Activated CD4-positive, alpha-beta memory T cell treated with anti-CD3 and anti-CD28 coated beads for 36 hours (primary cell): ENCODE measurements at regions not wholly inside any gene's neighbourhood (a gene's known extent, or its start where the extent isn't known, plus 50 kb on each side); places are given as distances from the start of the nearest gene placed in this dataset.

Experiments
- CTCF ChIA-PET: fragments of 350-600 bp; sonication (Branson Sonifier 250); formaldehyde crosslinking; loops from one replicate; lab custom pipeline; 2021; ENCODE audit warnings: antibody characterized with exemption, inconsistent platforms; lab: Charles Lee
- POLR2A ChIA-PET: fragments of 350-600 bp; sonication (Branson Sonifier 250); formaldehyde crosslinking; loops from one replicate; lab custom pipeline; 2021; ENCODE audit warnings: antibody characterized with exemption; lab: Charles Lee
- DNase-seq: peaks from one replicate; pipeline ENCODE4 v3.0.0-alpha.2; 2020
- H3K27ac Mint-ChIP-seq: one replicate; pipeline ENCODE4 v1.8.0; 2021; ENCODE audit warnings: mixed read lengths
- H3K27me3 Mint-ChIP-seq: one replicate; pipeline ENCODE4 v1.8.0; 2021; ENCODE audit warnings: mixed read lengths
- H3K36me3 Mint-ChIP-seq: one replicate; pipeline ENCODE4 v1.8.0; 2021; ENCODE audit warnings: mixed read lengths
- H3K4me1 Mint-ChIP-seq: one replicate; pipeline ENCODE4 v1.8.0; 2021; ENCODE audit warnings: low read depth, mixed read lengths
- H3K4me3 Mint-ChIP-seq: one replicate; pipeline ENCODE4 v1.8.0; 2021; ENCODE audit warnings: mild to moderate bottlenecking, mixed read lengths
- H3K9me3 Mint-ChIP-seq: one replicate; pipeline ENCODE4 v1.8.0; 2021; ENCODE audit warnings: mixed read lengths
- intact Hi-C: fragments of 100-400 bp; cut with micrococcal nuclease; formaldehyde crosslinking; loops from one replicate; pipeline ENCODE4 v1.15.1; 2023

- H3K4me1 Mint-ChIP-seq, result no peaks in the 10 kb centered on the region
- ChIA-PET POLR2A (no interaction called here), CTCF (no interaction called here)
- H3K27me3 Mint-ChIP-seq, result no peaks in the 10 kb centered on the region
- H3K4me3 Mint-ChIP-seq, result no peak overlapping the region
- H3K9me3 Mint-ChIP-seq, result peaks cover 24% of the 10 kb centered on the region
- intact Hi-C loops, result no loop called here
- no peaks in the 10 kb centered on the region for H3K36me3 Mint-ChIP-seq
- no peak overlapping the region for H3K27ac Mint-ChIP-seq
- DNase-seq, result no peak
Measured at GRCh38 chr14:27114180-27114579, 516.3 kb upstream of the NOVA1 start.

GRCh38 chr14:27123162-27123561, 525.3 kb upstream of the NOVA1 start:
- ChIA-PET CTCF (no interaction called here), POLR2A (no interaction called here)
- DNase-seq, result no peak
- no peak overlapping the region for H3K4me3 Mint-ChIP-seq
- no peaks in the 10 kb centered on the region for H3K36me3 Mint-ChIP-seq
- H3K9me3 Mint-ChIP-seq, result peaks cover 46% of the 10 kb centered on the region
- no peaks in the 10 kb centered on the region for H3K4me1 Mint-ChIP-seq
- H3K27me3 Mint-ChIP-seq, result no peaks in the 10 kb centered on the region
- no peak overlapping the region for H3K27ac Mint-ChIP-seq
- intact Hi-C loops, result no loop called here

GRCh38 chr14:27127838-27128237, 530.0 kb upstream of the NOVA1 start:
- Mint-ChIP-seq H3K4me3 (no peak overlapping the region), H3K9me3 (peaks cover 25% of the 10 kb centered on the region)

GRCh38 chr14:27134200-27134599, 536.4 kb upstream of the NOVA1 start:
- Mint-ChIP-seq H3K4me3 (no peak overlapping the region), H3K27me3 (no peaks in the 10 kb centered on the region), H3K9me3 (peaks cover 19% of the 10 kb centered on the region), H3K4me1 (no peaks in the 10 kb centered on the region), H3K36me3 (no peaks in the 10 kb centered on the region), H3K27ac (no peak overlapping the region)
- CTCF ChIA-PET, result no interaction called here
- intact Hi-C loops, result no loop called here
- POLR2A ChIA-PET, result no interaction called here
- DNase-seq, result no peak

More at GRCh38 chr14:27127838-27128237, 530.0 kb upstream of the NOVA1 start:
- ChIA-PET POLR2A (no interaction called here), CTCF (no interaction called here)
- Mint-ChIP-seq H3K27me3 (no peaks in the 10 kb centered on the region), H3K36me3 (no peaks in the 10 kb centered on the region), H3K27ac (no peak overlapping the region), H3K4me1 (no peaks in the 10 kb centered on the region)
- intact Hi-C loops, result no loop called here
- DNase-seq, result no peak

GRCh38 chr14:27145170-27145569, 547.3 kb upstream of the NOVA1 start:
- H3K36me3 Mint-ChIP-seq, result no peaks in the 10 kb centered on the region
- H3K9me3 Mint-ChIP-seq, result peaks cover 33% of the 10 kb centered on the region

GRCh38 chr14:27148143-27148542, 550.3 kb upstream of the NOVA1 start:
- POLR2A ChIA-PET, result no interaction called here
- no peak for DNase-seq
- Mint-ChIP-seq H3K36me3 (no peaks in the 10 kb centered on the region), H3K9me3 (peaks cover 46% of the 10 kb centered on the region), H3K4me1 (no peaks in the 10 kb centered on the region), H3K27me3 (no peaks in the 10 kb centered on the region), H3K27ac (no peak overlapping the region), H3K4me3 (no peak overlapping the region)
- CTCF ChIA-PET, result no interaction called here
- intact Hi-C loops, result no loop called here

More at GRCh38 chr14:27145170-27145569, 547.3 kb upstream of the NOVA1 start:
- DNase-seq, result no peak
- Mint-ChIP-seq H3K4me1 (no peaks in the 10 kb centered on the region), H3K27ac (no peak overlapping the region), H3K27me3 (no peaks in the 10 kb centered on the region), H3K4me3 (no peak overlapping the region)
- ChIA-PET POLR2A (no interaction called here), CTCF (no interaction called here)
- intact Hi-C loops, result no loop called here

GRCh38 chr14:27164139-27164538, 566.3 kb upstream of the NOVA1 start:
- no peak overlapping the region for H3K4me3 Mint-ChIP-seq
- intact Hi-C loops, result no loop called here
- ChIA-PET CTCF (no interaction called here), POLR2A (no interaction called here)
- H3K36me3 Mint-ChIP-seq, result no peaks in the 10 kb centered on the region
- no peaks in the 10 kb centered on the region for H3K4me1 Mint-ChIP-seq
- no peaks in the 10 kb centered on the region for H3K27me3 Mint-ChIP-seq
- no peak for DNase-seq
- H3K9me3 Mint-ChIP-seq, result peaks cover 18% of the 10 kb centered on the region
- H3K27ac Mint-ChIP-seq, result no peak overlapping the region

- Mint-ChIP-seq H3K27ac (no peak overlapping the region), H3K4me1 (no peaks in the 10 kb centered on the region), H3K9me3 (peaks cover 25% of the 10 kb centered on the region), H3K36me3 (no peaks in the 10 kb centered on the region), H3K4me3 (no peak overlapping the region), H3K27me3 (no peaks in the 10 kb centered on the region)
- ChIA-PET CTCF (no interaction called here), POLR2A (no interaction called here)
- no peak for DNase-seq
- intact Hi-C loops, result no loop called here
Measured at GRCh38 chr14:27175489-27175888, 577.7 kb upstream of the NOVA1 start.

- H3K4me1 Mint-ChIP-seq, result no peaks in the 10 kb centered on the region
- POLR2A ChIA-PET, result no interaction called here
- CTCF ChIA-PET, result no interaction called here
- H3K4me3 Mint-ChIP-seq, result no peak overlapping the region
- H3K27ac Mint-ChIP-seq, result no peak overlapping the region
- intact Hi-C loops, result no loop called here
- no peaks in the 10 kb centered on the region for H3K27me3 Mint-ChIP-seq
- DNase-seq, result no peak
- H3K9me3 Mint-ChIP-seq, result peaks cover 26% of the 10 kb centered on the region
- H3K36me3 Mint-ChIP-seq, result no peaks in the 10 kb centered on the region
Measured at GRCh38 chr14:27181333-27181732, 583.5 kb upstream of the NOVA1 start.

GRCh38 chr14:27184427-27184826, 586.6 kb upstream of the NOVA1 start:
- CTCF ChIA-PET, result no interaction called here
- POLR2A ChIA-PET, result no interaction called here
- no peak for DNase-seq
- no peak overlapping the region for H3K27ac Mint-ChIP-seq
- no peaks in the 10 kb centered on the region for H3K4me1 Mint-ChIP-seq
- H3K36me3 Mint-ChIP-seq, result no peaks in the 10 kb centered on the region
- no peak overlapping the region for H3K4me3 Mint-ChIP-seq
- H3K27me3 Mint-ChIP-seq, result no peaks in the 10 kb centered on the region
- peaks cover 27% of the 10 kb centered on the region for H3K9me3 Mint-ChIP-seq
- intact Hi-C loops, result no loop called here

- intact Hi-C loops, result no loop called here
- Mint-ChIP-seq H3K9me3 (peaks cover 29% of the 10 kb centered on the region), H3K27ac (no peak overlapping the region), H3K27me3 (no peaks in the 10 kb centered on the region), H3K4me1 (no peaks in the 10 kb centered on the region), H3K4me3 (no peak overlapping the region), H3K36me3 (no peaks in the 10 kb centered on the region)
- DNase-seq, result no peak
- ChIA-PET CTCF (no interaction called here), POLR2A (no interaction called here)
Measured at GRCh38 chr14:27186048-27186447, 588.2 kb upstream of the NOVA1 start.

- H3K27ac Mint-ChIP-seq, result no peak overlapping the region
- ChIA-PET POLR2A (no interaction called here), CTCF (no interaction called here)
- no peaks in the 10 kb centered on the region for H3K27me3 Mint-ChIP-seq
- H3K4me3 Mint-ChIP-seq, result no peak overlapping the region
- DNase-seq, result no peak
- H3K4me1 Mint-ChIP-seq, result no peaks in the 10 kb centered on the region
- H3K36me3 Mint-ChIP-seq, result no peaks in the 10 kb centered on the region
- intact Hi-C loops, result no loop called here
- H3K9me3 Mint-ChIP-seq, result peaks cover 23% of the 10 kb centered on the region
Measured at GRCh38 chr14:27187136-27187535, 589.3 kb upstream of the NOVA1 start.

- intact Hi-C loops, result no loop called here
- Mint-ChIP-seq H3K27ac (no peak overlapping the region), H3K4me1 (no peaks in the 10 kb centered on the region), H3K36me3 (no peaks in the 10 kb centered on the region), H3K9me3 (peaks cover 32% of the 10 kb centered on the region), H3K4me3 (no peak overlapping the region), H3K27me3 (no peaks in the 10 kb centered on the region)
- ChIA-PET CTCF (no interaction called here), POLR2A (no interaction called here)
- DNase-seq, result no peak
Measured at GRCh38 chr14:27190296-27190695, 592.5 kb upstream of the NOVA1 start.

GRCh38 chr14:27199272-27199671, 601.4 kb upstream of the NOVA1 start:
- H3K27ac Mint-ChIP-seq, result no peak overlapping the region
- H3K4me1 Mint-ChIP-seq, result no peaks in the 10 kb centered on the region
- ChIA-PET CTCF (no interaction called here), POLR2A (no interaction called here)
- no peaks in the 10 kb centered on the region for H3K36me3 Mint-ChIP-seq
- H3K4me3 Mint-ChIP-seq, result no peak overlapping the region
- peaks cover 15% of the 10 kb centered on the region for H3K9me3 Mint-ChIP-seq
- H3K27me3 Mint-ChIP-seq, result no peaks in the 10 kb centered on the region
- intact Hi-C loops, result no loop called here
- DNase-seq, result no peak
